HepG2 (cell line): ENCODE measurements at regions not wholly inside any gene's neighbourhood (a gene's known extent, or its start where the extent isn't known, plus 50 kb on each side); places are given as distances from the start of the nearest gene placed in this dataset.

ENCODE experiments used
- BHLHE40 ChIP-seq: IDR thresholded peaks from 2 replicates; pipeline ENCODE4 v1.6.1; 2011; ENCODE audit warnings: low read length, improper control_type of control experiment
- CEBPG ChIP-seq: IDR thresholded peaks from 2 replicates; pipeline ENCODE4 v1.6.1; 2016
- CEBPZ ChIP-seq: IDR thresholded peaks from 2 replicates; pipeline ENCODE4 v1.6.1; 2012; ENCODE audit warnings: low read length, improper control_type of control experiment
- NFYB ChIP-seq: sonication (generic); formaldehyde crosslinking; IDR thresholded peaks from 2 replicates; pipeline ENCODE4 v1.4.0; 2020; ENCODE audit warnings: missing genetic modification reagents
- ZBTB1 ChIP-seq: sonication (generic); formaldehyde crosslinking; IDR thresholded peaks from 2 replicates; pipeline ENCODE4 v1.4.0; 2020; ENCODE audit warnings: missing genetic modification reagents, borderline replicate concordance
- ZNF281 ChIP-seq: sonication (generic); formaldehyde crosslinking; IDR thresholded peaks from 2 replicates; pipeline ENCODE4 v1.4.0; 2020; ENCODE audit warnings: missing genetic modification reagents, borderline replicate concordance
- ZNF776 ChIP-seq: sonication (generic); formaldehyde crosslinking; IDR thresholded peaks from 2 replicates; pipeline ENCODE4 v1.4.0; 2020; ENCODE audit warnings: mild to moderate bottlenecking, missing genetic modification reagents

DNA sequence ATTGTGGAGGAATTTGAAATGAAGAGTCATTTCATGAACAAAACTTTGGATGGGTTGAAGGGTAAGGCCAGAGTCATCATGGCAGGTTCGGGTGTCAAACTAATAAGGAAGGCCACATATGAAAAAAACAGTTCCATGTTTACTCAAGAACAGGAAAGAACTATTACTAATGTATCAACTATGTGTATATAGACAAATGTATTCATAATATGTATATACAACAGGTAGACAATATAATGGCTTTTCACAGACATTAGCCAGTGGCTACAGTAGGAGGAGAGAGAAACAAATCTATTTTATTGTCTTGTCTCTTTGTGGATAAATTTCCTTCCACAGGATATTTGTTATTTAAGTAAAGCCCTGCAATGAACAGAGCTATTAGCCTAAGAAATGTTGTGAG, 101.1 kb downstream of the CBLL2 start:
- TF ChIP-seq ZNF281 (CRISPR knock-in tag) = no peak
- no peak for TF ChIP-seq CEBPZ
- TF ChIP-seq ZNF776 (CRISPR knock-in tag) = no peak
- TF ChIP-seq NFYB (CRISPR knock-in tag) = no peak
- no peak for TF ChIP-seq CEBPG (CRISPR knock-in tag)
- no peak for TF ChIP-seq ZBTB1
- TF ChIP-seq BHLHE40 = no peak
